ENCODE measurements at regions not wholly inside any gene's neighbourhood (a gene's known extent, or its start where the extent isn't known, plus 50 kb on each side); places are given as distances from the start of the nearest gene placed in this dataset.

- TF ChIP-seq REST (IDR thresholded peaks at IDR 0.05; ENCODE audit: unreplicated experiment) (no peak), EZH2phosphoT487 (IDR thresholded peaks at IDR 0.05; ENCODE audit: unreplicated experiment) (no peak), EZH2 (IDR thresholded peaks at IDR 0.05; ENCODE audit: low read depth, unreplicated experiment) (no peak), ETS1 (IDR thresholded peaks at IDR 0.05) (no peak), CTCF (conservative IDR thresholded peaks at IDR 0.05; ENCODE audit: low read depth in 2 of 2) (no peak), JUNB (IDR thresholded peaks at IDR 0.05; ENCODE audit: unreplicated experiment) (no peak)
Observed at GRCh38 chr2:188129677-188130076, 162.0 kb upstream of the GULP1 start (continued).

GRCh38 chr2:188130317-188130716 lies 161.4 kb upstream of the GULP1 start:
- no peaks in the 10 kb centered on the region for H3K27me3 Mint-ChIP-seq (ENCODE audit: insufficient read depth, low read depth, poor library complexity)
- H3K4me3 Mint-ChIP-seq: no peak overlapping the region
- H3K4me3 ChIP-seq: no peak overlapping the region
- no peak overlapping the region for H3K27ac Mint-ChIP-seq
- H3K9me3 Mint-ChIP-seq: peaks cover 3% of the 10 kb centered on the region; the same call in 1 of the 3 replicates
- H3K4me1 ChIP-seq (ENCODE audit: insufficient read depth): no peaks in the 10 kb centered on the region
- ATAC-seq: peak; percentile 66
- H3K4me2 ChIP-seq: no peak overlapping the region
- H3K79me2 ChIP-seq (replicated peaks; ENCODE audit: insufficient read depth): no peaks in the 10 kb centered on the region
- no peaks in the 10 kb centered on the region for H3K36me3 Mint-ChIP-seq (ENCODE audit: low read depth)
- peak overlapping the region; percentile 69; the same call in 1 of the 2 replicates for H2AFZ ChIP-seq
- TF ChIP-seq ETS1 (IDR thresholded peaks at IDR 0.05) (no peak), CTCF (conservative IDR thresholded peaks at IDR 0.05; ENCODE audit: low read depth in 2 of 2) (peak in 1 of 2 experiments; percentile 29; a peak in 1 of 4 replicates)
- H3K27ac ChIP-seq (ENCODE audit: low read depth): no peak overlapping the region
- H3K9me2 ChIP-seq (ENCODE audit: insufficient read depth): no peaks in the 10 kb centered on the region
- no peaks in the 10 kb centered on the region for H4K20me1 ChIP-seq (replicated peaks; ENCODE audit: insufficient read depth)
- no peaks in the 10 kb centered on the region for H3K27me3 ChIP-seq (ENCODE audit: insufficient read depth)
- DNase-seq (ENCODE audit: low spot score): peak; percentile 30
- H3K4me1 Mint-ChIP-seq: peaks cover 3% of the 10 kb centered on the region; the same call in 2 of the 3 replicates
- H3F3A ChIP-seq (replicated peaks; ENCODE audit: low read depth): no peaks in the 10 kb centered on the region
- H3K36me3 ChIP-seq (ENCODE audit: insufficient read depth): no peaks in the 10 kb centered on the region
